ENCODE measurements at regions not wholly inside any gene's neighbourhood (a gene's known extent, or its start where the extent isn't known, plus 50 kb on each side); places are given as distances from the start of the nearest gene placed in this dataset.

- ATAC-seq: no peak
- TF ChIP-seq GLIS3 (CRISPR knock-in tag; IDR thresholded peaks at IDR 0.05): no peak
- TF ChIP-seq TCF4 (CRISPR knock-in tag; IDR thresholded peaks at IDR 0.05; ENCODE audit: borderline replicate concordance): no peak
- TF ChIP-seq PPARA (CRISPR knock-in tag; IDR thresholded peaks at IDR 0.05; ENCODE audit: borderline replicate concordance): no peak
- TF ChIP-seq ZNF8 (CRISPR knock-in tag; IDR thresholded peaks at IDR 0.05): no peak
- TF ChIP-seq ZFP30 (CRISPR knock-in tag; IDR thresholded peaks at IDR 0.05): no peak
- TF ChIP-seq ZC3H10 (CRISPR knock-in tag; IDR thresholded peaks at IDR 0.05): no peak
- TF ChIP-seq CREB5 (CRISPR knock-in tag; IDR thresholded peaks at IDR 0.05; ENCODE audit: low read depth): no peak
- no peak for TF ChIP-seq CSDC2 (CRISPR knock-in tag; IDR thresholded peaks at IDR 0.05)
- no peak for TF ChIP-seq ARNTL (CRISPR knock-in tag; IDR thresholded peaks at IDR 0.05; ENCODE audit: borderline replicate concordance, low read depth)
Observed at GRCh38 chr5:166963596-166963995, 1327.8 kb upstream of the WWC1 start.

GRCh38 chr5:166977911-166978422, 1313.5 kb upstream of the WWC1 start:
- TF ChIP-seq ZC3H10 (CRISPR knock-in tag; IDR thresholded peaks at IDR 0.05): no peak
- no peak for TF ChIP-seq TCF4 (CRISPR knock-in tag; IDR thresholded peaks at IDR 0.05; ENCODE audit: borderline replicate concordance)
- no peak for TF ChIP-seq CREB5 (CRISPR knock-in tag; IDR thresholded peaks at IDR 0.05; ENCODE audit: low read depth)
- TF ChIP-seq RARB (CRISPR knock-in tag; IDR thresholded peaks at IDR 0.05): no peak
- no peak for TF ChIP-seq PATZ1 (CRISPR knock-in tag; IDR thresholded peaks at IDR 0.05; ENCODE audit: borderline replicate concordance)
- TF ChIP-seq GLIS3 (CRISPR knock-in tag; IDR thresholded peaks at IDR 0.05): no peak
- no peak for TF ChIP-seq CSDC2 (CRISPR knock-in tag; IDR thresholded peaks at IDR 0.05)
- no peak for TF ChIP-seq ARNTL (CRISPR knock-in tag; IDR thresholded peaks at IDR 0.05; ENCODE audit: borderline replicate concordance, low read depth)
- TF ChIP-seq ZNF565 (CRISPR knock-in tag; conservative IDR thresholded peaks at IDR 0.05; ENCODE audit: low read depth): no peak
- no peak for TF ChIP-seq PPARA (CRISPR knock-in tag; IDR thresholded peaks at IDR 0.05; ENCODE audit: borderline replicate concordance)
- no peak for TF ChIP-seq ZFP3 (CRISPR knock-in tag; IDR thresholded peaks at IDR 0.05)
- ATAC-seq: no peak

- peak; percentile 18; the same call in 1 of the 3 replicates for ATAC-seq
- TF ChIP-seq ZNF70 (CRISPR knock-in tag; IDR thresholded peaks at IDR 0.05): no peak
- TF ChIP-seq RARB (CRISPR knock-in tag; IDR thresholded peaks at IDR 0.05): no peak
- TF ChIP-seq ZNF8 (CRISPR knock-in tag; IDR thresholded peaks at IDR 0.05): no peak
- no peak for TF ChIP-seq ZC3H10 (CRISPR knock-in tag; IDR thresholded peaks at IDR 0.05)
- TF ChIP-seq, protein P1, sequence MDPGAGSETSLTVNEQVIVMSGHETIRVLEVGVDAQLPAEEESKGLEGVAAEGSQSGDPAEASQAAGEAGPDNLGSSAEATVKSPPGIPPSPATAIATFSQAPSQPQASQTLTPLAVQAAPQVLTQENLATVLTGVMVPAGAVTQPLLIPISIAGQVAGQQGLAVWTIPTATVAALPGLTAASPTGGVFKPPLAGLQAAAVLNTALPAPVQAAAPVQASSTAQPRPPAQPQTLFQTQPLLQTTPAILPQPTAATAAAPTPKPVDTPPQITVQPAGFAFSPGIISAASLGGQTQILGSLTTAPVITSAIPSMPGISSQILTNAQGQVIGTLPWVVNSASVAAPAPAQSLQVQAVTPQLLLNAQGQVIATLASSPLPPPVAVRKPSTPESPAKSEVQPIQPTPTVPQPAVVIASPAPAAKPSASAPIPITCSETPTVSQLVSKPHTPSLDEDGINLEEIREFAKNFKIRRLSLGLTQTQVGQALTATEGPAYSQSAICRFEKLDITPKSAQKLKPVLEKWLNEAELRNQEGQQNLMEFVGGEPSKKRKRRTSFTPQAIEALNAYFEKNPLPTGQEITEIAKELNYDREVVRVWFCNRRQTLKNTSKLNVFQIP (CRISPR knock-in tag; IDR thresholded peaks at IDR 0.05; ENCODE audit: borderline replicate concordance, low read depth): no peak
- no peak for TF ChIP-seq PATZ1 (CRISPR knock-in tag; IDR thresholded peaks at IDR 0.05; ENCODE audit: borderline replicate concordance)
- TF ChIP-seq ZFP30 (CRISPR knock-in tag; IDR thresholded peaks at IDR 0.05): no peak
- TF ChIP-seq TCF4 (CRISPR knock-in tag; IDR thresholded peaks at IDR 0.05; ENCODE audit: borderline replicate concordance): no peak
- TF ChIP-seq TOX (CRISPR knock-in tag; IDR thresholded peaks at IDR 0.05; ENCODE audit: borderline replicate concordance): no peak
- TF ChIP-seq SNAI2 (CRISPR knock-in tag; IDR thresholded peaks at IDR 0.05): no peak
- TF ChIP-seq ISL1 (CRISPR knock-in tag; IDR thresholded peaks at IDR 0.05): no peak
- TF ChIP-seq, protein P2, sequence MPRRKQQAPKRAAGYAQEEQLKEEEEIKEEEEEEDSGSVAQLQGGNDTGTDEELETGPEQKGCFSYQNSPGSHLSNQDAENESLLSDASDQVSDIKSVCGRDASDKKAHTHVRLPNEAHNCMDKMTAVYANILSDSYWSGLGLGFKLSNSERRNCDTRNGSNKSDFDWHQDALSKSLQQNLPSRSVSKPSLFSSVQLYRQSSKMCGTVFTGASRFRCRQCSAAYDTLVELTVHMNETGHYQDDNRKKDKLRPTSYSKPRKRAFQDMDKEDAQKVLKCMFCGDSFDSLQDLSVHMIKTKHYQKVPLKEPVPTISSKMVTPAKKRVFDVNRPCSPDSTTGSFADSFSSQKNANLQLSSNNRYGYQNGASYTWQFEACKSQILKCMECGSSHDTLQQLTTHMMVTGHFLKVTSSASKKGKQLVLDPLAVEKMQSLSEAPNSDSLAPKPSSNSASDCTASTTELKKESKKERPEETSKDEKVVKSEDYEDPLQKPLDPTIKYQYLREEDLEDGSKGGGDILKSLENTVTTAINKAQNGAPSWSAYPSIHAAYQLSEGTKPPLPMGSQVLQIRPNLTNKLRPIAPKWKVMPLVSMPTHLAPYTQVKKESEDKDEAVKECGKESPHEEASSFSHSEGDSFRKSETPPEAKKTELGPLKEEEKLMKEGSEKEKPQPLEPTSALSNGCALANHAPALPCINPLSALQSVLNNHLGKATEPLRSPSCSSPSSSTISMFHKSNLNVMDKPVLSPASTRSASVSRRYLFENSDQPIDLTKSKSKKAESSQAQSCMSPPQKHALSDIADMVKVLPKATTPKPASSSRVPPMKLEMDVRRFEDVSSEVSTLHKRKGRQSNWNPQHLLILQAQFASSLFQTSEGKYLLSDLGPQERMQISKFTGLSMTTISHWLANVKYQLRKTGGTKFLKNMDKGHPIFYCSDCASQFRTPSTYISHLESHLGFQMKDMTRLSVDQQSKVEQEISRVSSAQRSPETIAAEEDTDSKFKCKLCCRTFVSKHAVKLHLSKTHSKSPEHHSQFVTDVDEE (CRISPR knock-in tag; IDR thresholded peaks at IDR 0.05): no peak
- no peak for TF ChIP-seq ARNTL (CRISPR knock-in tag; IDR thresholded peaks at IDR 0.05; ENCODE audit: borderline replicate concordance, low read depth)
- no peak for TF ChIP-seq GLIS3 (CRISPR knock-in tag; IDR thresholded peaks at IDR 0.05)
- no peak for TF ChIP-seq ESRRG (CRISPR knock-in tag; IDR thresholded peaks at IDR 0.05)
- TF ChIP-seq ZFP3 (CRISPR knock-in tag; IDR thresholded peaks at IDR 0.05): no peak
- TF ChIP-seq, protein P3, sequence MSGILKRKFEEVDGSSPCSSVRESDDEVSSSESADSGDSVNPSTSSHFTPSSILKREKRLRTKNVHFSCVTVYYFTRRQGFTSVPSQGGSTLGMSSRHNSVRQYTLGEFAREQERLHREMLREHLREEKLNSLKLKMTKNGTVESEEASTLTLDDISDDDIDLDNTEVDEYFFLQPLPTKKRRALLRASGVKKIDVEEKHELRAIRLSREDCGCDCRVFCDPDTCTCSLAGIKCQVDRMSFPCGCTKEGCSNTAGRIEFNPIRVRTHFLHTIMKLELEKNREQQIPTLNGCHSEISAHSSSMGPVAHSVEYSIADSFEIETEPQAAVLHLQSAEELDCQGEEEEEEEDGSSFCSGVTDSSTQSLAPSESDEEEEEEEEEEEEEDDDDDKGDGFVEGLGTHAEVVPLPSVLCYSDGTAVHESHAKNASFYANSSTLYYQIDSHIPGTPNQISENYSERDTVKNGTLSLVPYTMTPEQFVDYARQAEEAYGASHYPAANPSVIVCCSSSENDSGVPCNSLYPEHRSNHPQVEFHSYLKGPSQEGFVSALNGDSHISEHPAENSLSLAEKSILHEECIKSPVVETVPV (CRISPR knock-in tag; IDR thresholded peaks at IDR 0.05): no peak
- TF ChIP-seq BACH2 (CRISPR knock-in tag; IDR thresholded peaks at IDR 0.05; ENCODE audit: borderline replicate concordance): no peak
Observed at GRCh38 chr5:166979307-166979895, 1312.0 kb upstream of the WWC1 start.

Data from SK-N-SH treated with all-trans-retinoic acid at 6 μM for 48 hours (cell line).